ENCODE measurements at regions not wholly inside any gene's neighbourhood (a gene's known extent, or its start where the extent isn't known, plus 50 kb on each side); places are given as distances from the start of the nearest gene placed in this dataset.

DNA sequence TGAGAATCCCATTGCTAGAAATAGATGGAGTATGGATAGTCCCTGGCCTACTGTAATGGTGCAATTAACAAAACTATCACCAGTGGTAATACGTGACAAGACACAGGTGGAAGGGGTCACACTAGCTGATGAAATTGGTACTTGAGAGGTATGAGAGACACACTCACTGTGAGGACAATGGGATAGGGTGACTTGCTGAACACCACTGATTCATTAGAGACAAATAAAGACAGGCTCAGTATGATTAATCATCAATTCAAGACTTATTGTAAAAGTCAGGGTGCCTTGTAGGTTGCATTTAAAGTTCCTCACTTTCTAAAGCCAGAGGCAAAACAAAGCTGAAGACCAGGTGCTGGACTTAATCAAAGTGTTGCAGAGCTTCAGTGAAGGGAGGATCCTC lies 361.6 kb upstream of the EMCN start:
- H4K20me1 ChIP-seq (ENCODE audit: insufficient read depth, low read length) = no peaks in the 10 kb centered on the region
- H3K36me3 ChIP-seq (ENCODE audit: insufficient read depth, low read length) = no peaks in the 10 kb centered on the region
- no peak overlapping the region for H3K9ac ChIP-seq (ENCODE audit: low read length)
- no peak overlapping the region for H3K4me3 ChIP-seq (ENCODE audit: low read depth, low read length, poor library complexity, severe bottlenecking)
- H3K9me3 ChIP-seq (ENCODE audit: low read length) = no peaks in the 10 kb centered on the region
- no peak overlapping the region for H3K4me2 ChIP-seq (ENCODE audit: low read length)
- H3K4me1 ChIP-seq (ENCODE audit: insufficient read depth, low read length, severe bottlenecking) = no peaks in the 10 kb centered on the region
- H2AFZ ChIP-seq (ENCODE audit: low read length) = no peak overlapping the region
- TF ChIP-seq, protein P1, sequence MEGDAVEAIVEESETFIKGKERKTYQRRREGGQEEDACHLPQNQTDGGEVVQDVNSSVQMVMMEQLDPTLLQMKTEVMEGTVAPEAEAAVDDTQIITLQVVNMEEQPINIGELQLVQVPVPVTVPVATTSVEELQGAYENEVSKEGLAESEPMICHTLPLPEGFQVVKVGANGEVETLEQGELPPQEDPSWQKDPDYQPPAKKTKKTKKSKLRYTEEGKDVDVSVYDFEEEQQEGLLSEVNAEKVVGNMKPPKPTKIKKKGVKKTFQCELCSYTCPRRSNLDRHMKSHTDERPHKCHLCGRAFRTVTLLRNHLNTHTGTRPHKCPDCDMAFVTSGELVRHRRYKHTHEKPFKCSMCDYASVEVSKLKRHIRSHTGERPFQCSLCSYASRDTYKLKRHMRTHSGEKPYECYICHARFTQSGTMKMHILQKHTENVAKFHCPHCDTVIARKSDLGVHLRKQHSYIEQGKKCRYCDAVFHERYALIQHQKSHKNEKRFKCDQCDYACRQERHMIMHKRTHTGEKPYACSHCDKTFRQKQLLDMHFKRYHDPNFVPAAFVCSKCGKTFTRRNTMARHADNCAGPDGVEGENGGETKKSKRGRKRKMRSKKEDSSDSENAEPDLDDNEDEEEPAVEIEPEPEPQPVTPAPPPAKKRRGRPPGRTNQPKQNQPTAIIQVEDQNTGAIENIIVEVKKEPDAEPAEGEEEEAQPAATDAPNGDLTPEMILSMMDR (IDR thresholded peaks at IDR 0.05; ENCODE audit: low read length) = no peak
- TF ChIP-seq EZH2 (IDR thresholded peaks at IDR 0.05; ENCODE audit: borderline replicate concordance, low read length) = no peak
- no peaks in the 10 kb centered on the region for H3K79me2 ChIP-seq (ENCODE audit: insufficient read depth, low read length)
- no peaks in the 10 kb centered on the region for H3K27me3 ChIP-seq (ENCODE audit: insufficient read depth, low read length)
- no peaks in the 10 kb centered on the region for H3K9me2 ChIP-seq (ENCODE audit: low read depth, low read length)
- H3K27ac ChIP-seq (ENCODE audit: low read depth, low read length, poor library complexity, severe bottlenecking) = no peak overlapping the region
- no peaks in the 10 kb centered on the region for H3F3A ChIP-seq (ENCODE audit: insufficient read depth, low read length)

DNA sequence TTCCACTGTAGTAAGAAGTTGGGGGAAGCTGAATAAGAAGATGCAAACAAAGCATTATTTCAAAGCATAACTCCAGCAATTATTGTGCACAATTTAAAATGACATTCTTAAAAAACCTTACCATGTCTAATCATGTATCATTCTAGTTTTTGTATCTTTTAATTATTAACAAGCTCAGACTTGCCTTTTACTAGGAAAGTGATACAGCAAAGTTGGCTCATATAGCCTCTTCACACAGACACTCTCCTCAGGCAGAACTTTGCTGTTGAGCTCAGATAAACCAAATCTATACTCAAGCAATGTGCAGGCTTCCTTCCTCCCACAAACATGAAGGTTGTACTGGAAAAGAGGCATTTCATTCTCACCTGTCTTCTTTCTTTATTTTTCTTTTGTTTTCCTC lies 358.7 kb upstream of the EMCN start:
- no peak overlapping the region for H3K4me2 ChIP-seq (ENCODE audit: low read length)
- H2AFZ ChIP-seq (ENCODE audit: low read length) = no peak overlapping the region
- H3K27me3 ChIP-seq (ENCODE audit: insufficient read depth, low read length) = no peaks in the 10 kb centered on the region
- no peaks in the 10 kb centered on the region for H3K9me2 ChIP-seq (ENCODE audit: low read depth, low read length)
- H3K9ac ChIP-seq (ENCODE audit: low read length) = no peak overlapping the region
- no peak overlapping the region for H3K27ac ChIP-seq (ENCODE audit: low read depth, low read length, poor library complexity, severe bottlenecking)
- TF ChIP-seq, protein P1 (IDR thresholded peaks at IDR 0.05; ENCODE audit: low read length) = no peak
- TF ChIP-seq EZH2 (IDR thresholded peaks at IDR 0.05; ENCODE audit: borderline replicate concordance, low read length) = no peak
- H3K9me3 ChIP-seq (ENCODE audit: low read length) = no peaks in the 10 kb centered on the region
- no peaks in the 10 kb centered on the region for H3F3A ChIP-seq (ENCODE audit: insufficient read depth, low read length)
- H3K4me1 ChIP-seq (ENCODE audit: insufficient read depth, low read length, severe bottlenecking) = no peaks in the 10 kb centered on the region
- no peak overlapping the region for H3K4me3 ChIP-seq (ENCODE audit: low read depth, low read length, poor library complexity, severe bottlenecking)
- no peaks in the 10 kb centered on the region for H4K20me1 ChIP-seq (ENCODE audit: insufficient read depth, low read length)
- no peaks in the 10 kb centered on the region for H3K36me3 ChIP-seq (ENCODE audit: insufficient read depth, low read length)
- H3K79me2 ChIP-seq (ENCODE audit: insufficient read depth, low read length) = no peaks in the 10 kb centered on the region

DNA sequence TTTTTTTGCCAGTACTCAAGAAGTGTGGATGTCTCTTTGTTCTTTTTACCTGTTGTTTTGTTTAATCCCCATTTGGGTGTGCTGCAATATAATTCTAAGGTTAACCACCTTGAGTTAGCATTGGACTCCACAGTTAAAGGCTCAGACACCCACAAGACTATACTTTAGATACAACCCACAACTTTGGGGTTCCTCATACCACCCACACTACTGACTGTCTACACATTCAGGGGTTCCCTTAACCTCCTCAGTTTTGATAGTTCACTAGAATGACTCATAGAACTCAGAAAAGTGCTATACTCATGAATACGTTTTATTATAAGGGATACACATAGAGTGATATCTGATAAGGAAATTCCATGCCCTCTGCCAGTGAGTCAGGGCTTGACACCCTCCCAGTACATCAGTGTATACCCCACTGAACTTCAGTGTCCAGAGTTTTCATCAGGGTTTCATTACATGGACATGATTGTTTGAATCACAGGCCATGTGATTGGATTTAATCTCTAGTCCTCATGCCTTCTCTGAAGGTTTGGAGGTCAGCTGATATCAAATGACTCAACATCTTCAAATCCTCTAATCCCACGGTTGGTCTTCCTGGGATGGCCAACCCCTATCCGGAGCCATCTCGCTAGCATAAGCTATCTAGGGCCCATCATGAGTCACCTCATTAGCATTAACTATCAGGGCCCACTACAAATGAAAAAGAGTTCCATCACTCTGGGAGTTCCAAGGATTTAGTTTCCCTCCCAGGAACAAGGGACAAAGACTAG lies 357.7 kb upstream of the EMCN start:
- Histone ChIP-seq H2AFZ (ENCODE audit: low read length) (no peak overlapping the region), H3K9ac (ENCODE audit: low read length) (no peak overlapping the region), H3K4me3 (ENCODE audit: low read depth, low read length, poor library complexity, severe bottlenecking) (no peak overlapping the region), H3K9me3 (ENCODE audit: low read length) (no peaks in the 10 kb centered on the region), H3K27ac (ENCODE audit: low read depth, low read length, poor library complexity, severe bottlenecking) (no peak overlapping the region), H3K36me3 (ENCODE audit: insufficient read depth, low read length) (no peaks in the 10 kb centered on the region), H4K20me1 (ENCODE audit: insufficient read depth, low read length) (no peaks in the 10 kb centered on the region), H3K27me3 (ENCODE audit: insufficient read depth, low read length) (no peaks in the 10 kb centered on the region), H3K4me2 (ENCODE audit: low read length) (no peak overlapping the region), H3K4me1 (ENCODE audit: insufficient read depth, low read length, severe bottlenecking) (no peaks in the 10 kb centered on the region), H3K9me2 (ENCODE audit: low read depth, low read length) (no peaks in the 10 kb centered on the region), H3F3A (ENCODE audit: insufficient read depth, low read length) (no peaks in the 10 kb centered on the region), H3K79me2 (ENCODE audit: insufficient read depth, low read length) (no peaks in the 10 kb centered on the region)
- TF ChIP-seq, protein P1 (IDR thresholded peaks at IDR 0.05; ENCODE audit: low read length) = no peak
- TF ChIP-seq EZH2 (IDR thresholded peaks at IDR 0.05; ENCODE audit: borderline replicate concordance, low read length) = no peak
